GM13977 (cell line): ENCODE measurements at regions not wholly inside any gene's neighbourhood (a gene's known extent, or its start where the extent isn't known, plus 50 kb on each side); places are given as distances from the start of the nearest gene placed in this dataset.

Experiments
- DNase-seq: peaks from one replicate; pipeline ENCODE4 v3.0.0; 2012; ENCODE audit warnings: low spot score
- CTCF ChIP-seq: IDR thresholded peaks from 2 replicates; pipeline ENCODE4 v1.5.1; 2012; ENCODE audit warnings: mild to moderate bottlenecking, control low read depth; ENCODE audit not compliant: insufficient read depth; ENCODE audit errors: extremely low read depth, missing control alignments
- in situ Hi-C: fragments of 300-500 bp; cut with MboI; formaldehyde crosslinking; loops from one replicate; pipeline ENCODE4 v1.12.0; 2022; ENCODE audit warnings: low sequenced_read_pairs, low pct_unique_long_range_greater_than_20kb, mixed read lengths, inconsistent platforms; ENCODE audit not compliant: unreplicated experiment

- no peak for DNase-seq
- TF ChIP-seq CTCF, result no peak
- in situ Hi-C loops, result loop anchor here (25.0 kb wide), 1 partner anchor 170 kb away; no protein-coding TSS in a partner anchor
These were observed 285.4 kb downstream of the LPIN1 start for GRCh38 chr2:12031866-12032265.

- peak; percentile 57 for DNase-seq
- in situ Hi-C loops, result loop anchor here (25.0 kb wide), 1 partner anchor 170 kb away; no protein-coding TSS in a partner anchor
- peak; percentile 46 for TF ChIP-seq CTCF
These were observed 286.0 kb downstream of the LPIN1 start for GRCh38 chr2:12032398-12032797.

GRCh38 chr2:12032975-12033374 is 286.5 kb downstream of the LPIN1 start:
- no peak for TF ChIP-seq CTCF
- in situ Hi-C loops, result loop anchor here (25.0 kb wide), 1 partner anchor 171 kb away; no protein-coding TSS in a partner anchor
- no peak for DNase-seq

GRCh38 chr2:12033494-12033893 is 287.1 kb downstream of the LPIN1 start:
- TF ChIP-seq CTCF, result no peak
- in situ Hi-C loops, result loop anchor here (25.0 kb wide), 1 partner anchor 171 kb away; no protein-coding TSS in a partner anchor
- DNase-seq, result no peak

- in situ Hi-C loops, result loop anchor here (25.0 kb wide), 1 partner anchor 172 kb away; no protein-coding TSS in a partner anchor
- DNase-seq, result no peak
- no peak for TF ChIP-seq CTCF
These were observed 287.9 kb downstream of the LPIN1 start for GRCh38 chr2:12034382-12034781.

- no peak for TF ChIP-seq CTCF
- DNase-seq, result no peak
- in situ Hi-C loops, result loop anchor here (25.0 kb wide), 1 partner anchor 173 kb away; no protein-coding TSS in a partner anchor
These were observed 288.7 kb downstream of the LPIN1 start for GRCh38 chr2:12035029-12035720.
